CD4-positive, alpha-beta T cell (primary cell): ENCODE measurements at regions not wholly inside any gene's neighbourhood (a gene's known extent, or its start where the extent isn't known, plus 50 kb on each side); places are given as distances from the start of the nearest gene placed in this dataset.
A peak's percentile ranks its signal among the peaks of the same experiment; 100 is the strongest.
"Not testable (repeated sequence)": the region's sequence is repeated elsewhere in the genome, so short reads cannot be mapped to it uniquely, and the experiment has no call there.

Experiments used
- ATAC-seq: fragments of 200-7000 bp; cut with Tn5 transposase; one replicate; pipeline ENCODE4 v1.10.0; 2022; ENCODE audit warnings: mild to moderate bottlenecking; ENCODE audit not compliant: poor library complexity
- CTCF ChIA-PET: fragments of 350-600 bp; sonication (Branson Sonifier 250); formaldehyde crosslinking; loops from one replicate; lab custom pipeline; 2021; ENCODE audit warnings: antibody characterized with exemption, inconsistent platforms; lab: Charles Lee
- POLR2A ChIA-PET: fragments of 350-600 bp; sonication (Branson Sonifier 250); formaldehyde crosslinking; loops from one replicate; lab custom pipeline; 2021; ENCODE audit warnings: antibody characterized with exemption, inconsistent platforms; lab: Charles Lee
- DNase-seq, 14 experiments: peaks; one replicate each; pipeline ENCODE4 v3.0.0-alpha.2; 2013 to 2020; ENCODE audit warnings: mixed read lengths in 2 of 14
- H3K27ac ChIP-seq, 2 donors: one replicate each; pipeline versions ENCODE4 v1.5.1 to v1.7.0; 2013; ENCODE audit warnings: low read length in 2 of 2, low read depth in 1 of 2, mild to moderate bottlenecking in 1 of 2
- H3K27me3 ChIP-seq, 2 experiments: 1 replicate in 1 of 2; 2 replicates in 1 of 2; pipeline versions ENCODE4 v1.6.1 to v1.7.0; 2013; ENCODE audit warnings: low read length in 2 of 2, control low read depth in 1 of 2, mild to moderate bottlenecking in 1 of 2, moderate library complexity in 1 of 2; ENCODE audit not compliant: insufficient read depth in 2 of 2, control insufficient read depth in 1 of 2
- H3K36me3 ChIP-seq: one replicate; pipeline ENCODE4 v1.6.1; 2013; ENCODE audit warnings: low read length, control low read depth; ENCODE audit not compliant: insufficient read depth
- H3K4me1 ChIP-seq: one replicate; pipeline ENCODE4 v1.6.1; 2013; ENCODE audit warnings: low read length, control low read depth; ENCODE audit not compliant: insufficient read depth
- H3K4me3 ChIP-seq: one replicate; pipeline ENCODE4 v1.5.1; 2013; ENCODE audit warnings: mild to moderate bottlenecking, low read length, moderate library complexity
- H3K9me3 ChIP-seq, 2 experiments: 1 replicate in 1 of 2; 2 replicates in 1 of 2; pipeline versions ENCODE4 v1.6.1 to v1.7.0; 2013; ENCODE audit warnings: low read length in 2 of 2, mild to moderate bottlenecking in 2 of 2, control low read depth in 1 of 2, moderate library complexity in 1 of 2; ENCODE audit not compliant: control insufficient read depth in 1 of 2, insufficient read depth in 1 of 2
- H3K27ac Mint-ChIP-seq: one replicate; pipeline ENCODE4 v1.8.0; 2020; ENCODE audit warnings: mixed read lengths
- H3K27me3 Mint-ChIP-seq: one replicate; pipeline ENCODE4 v1.8.0; 2021; ENCODE audit warnings: mixed read lengths
- H3K36me3 Mint-ChIP-seq: one replicate; pipeline ENCODE4 v1.8.0; 2021; ENCODE audit warnings: low read depth, mixed read lengths
- H3K4me1 Mint-ChIP-seq: one replicate; pipeline ENCODE4 v1.8.0; 2021; ENCODE audit warnings: low read depth, mixed read lengths
- H3K4me3 Mint-ChIP-seq: one replicate; pipeline ENCODE4 v1.8.0; 2020; ENCODE audit warnings: mild to moderate bottlenecking, mixed read lengths
- H3K9me3 Mint-ChIP-seq: one replicate; pipeline ENCODE4 v1.8.0; 2020; ENCODE audit warnings: mixed read lengths
- CTCF ChIP-seq: fragments of 200-600 bp; IDR thresholded peaks from one replicate; pipeline ENCODE4 v1.8.0; 2022; ENCODE audit warnings: antibody characterized with exemption, mild to moderate bottlenecking
- intact Hi-C, 2 experiments: fragments of 100-400 bp; cut with DNase I in 1 of 2; cut with micrococcal nuclease in 1 of 2; formaldehyde crosslinking; loops; one replicate each; pipeline versions ENCODE4 v1.15.1 to v1.9.0; 2023 to 2025; cut with DNase I, micrococcal nuclease

GRCh38 chr7:24438232-24438631 is 135.0 kb upstream of the PALS2 start:
- no peak overlapping the region for H3K27ac Mint-ChIP-seq
- Histone ChIP-seq H3K4me3 (no peak overlapping the region), H3K36me3 (no peaks in the 10 kb centered on the region), H3K27ac (no peak overlapping the region), H3K4me1 (no peaks in the 10 kb centered on the region), H3K9me3 (no peaks in the 10 kb centered on the region), H3K27me3 (no peaks in the 10 kb centered on the region)
- H3K4me1 Mint-ChIP-seq = peaks cover 13% of the 10 kb centered on the region
- H3K9me3 Mint-ChIP-seq = no peaks in the 10 kb centered on the region
- no peak for ATAC-seq
- H3K4me3 Mint-ChIP-seq = no peak overlapping the region
- CTCF ChIA-PET = interaction anchor here (0.7 kb wide), 1 partner anchor 73 kb away, joined by 4 read pairs; no protein-coding TSS in a partner anchor
- POLR2A ChIA-PET = no interaction called here
- peaks cover 8% of the 10 kb centered on the region for H3K27me3 Mint-ChIP-seq
- no peak for DNase-seq
- intact Hi-C loops = no loop called here
- TF ChIP-seq CTCF = no peak
- no peaks in the 10 kb centered on the region for H3K36me3 Mint-ChIP-seq

- DNase-seq, H3K27me3 ChIP-seq, H3K36me3 Mint-ChIP-seq, H3K27ac Mint-ChIP-seq, H3K9me3 Mint-ChIP-seq, ATAC-seq, H3K27me3 Mint-ChIP-seq, POLR2A ChIA-PET, CTCF ChIA-PET, H3K4me3 ChIP-seq, H3K4me1 ChIP-seq, intact Hi-C loops, H3K27ac ChIP-seq, H3K9me3 ChIP-seq, H3K4me3 Mint-ChIP-seq, H3K36me3 ChIP-seq: not testable (repeated sequence)
- peaks cover 13% of the 10 kb centered on the region for H3K4me1 Mint-ChIP-seq
These were observed 134.1 kb upstream of the PALS2 start for GRCh38 chr7:24439104-24439503.

- Histone ChIP-seq H3K4me3 (no peak overlapping the region), H3K27ac (no peak overlapping the region), H3K27me3 (no peaks in the 10 kb centered on the region), H3K36me3 (no peaks in the 10 kb centered on the region), H3K4me1 (no peaks in the 10 kb centered on the region), H3K9me3 (no peaks in the 10 kb centered on the region)
- peaks cover 10% of the 10 kb centered on the region for H3K27me3 Mint-ChIP-seq
- H3K27ac Mint-ChIP-seq = no peak overlapping the region
- TF ChIP-seq CTCF = no peak
- H3K9me3 Mint-ChIP-seq = no peaks in the 10 kb centered on the region
- DNase-seq = no peak
- ChIA-PET CTCF (no interaction called here), POLR2A (no interaction called here)
- intact Hi-C loops = no loop called here
- no peak for ATAC-seq
- no peaks in the 10 kb centered on the region for H3K36me3 Mint-ChIP-seq
- H3K4me3 Mint-ChIP-seq = no peak overlapping the region
- H3K4me1 Mint-ChIP-seq = peaks cover 13% of the 10 kb centered on the region
These were observed 132.4 kb upstream of the PALS2 start for GRCh38 chr7:24440892-24441291.

- no peak for ATAC-seq
- H3K27me3 ChIP-seq = no peaks in the 10 kb centered on the region
- no peaks in the 10 kb centered on the region for H3K4me1 ChIP-seq
- H3K4me3 Mint-ChIP-seq = no peak overlapping the region
- H3K9me3 ChIP-seq = no peaks in the 10 kb centered on the region
- POLR2A ChIA-PET = interaction anchor here (0.6 kb wide), 1 partner anchor 77 kb away, joined by 3 read pairs; no protein-coding TSS in a partner anchor
- no peak overlapping the region for H3K4me3 ChIP-seq
- DNase-seq = peak in 1 of 14 experiments; percentile 40
- no peak for TF ChIP-seq CTCF
- no peak overlapping the region for H3K27ac Mint-ChIP-seq
- peaks cover 13% of the 10 kb centered on the region for H3K4me1 Mint-ChIP-seq
- no peaks in the 10 kb centered on the region for H3K9me3 Mint-ChIP-seq
- CTCF ChIA-PET = no interaction called here
- no peaks in the 10 kb centered on the region for H3K36me3 Mint-ChIP-seq
- H3K27ac ChIP-seq = no peak overlapping the region
- peaks cover 10% of the 10 kb centered on the region for H3K27me3 Mint-ChIP-seq
- no peaks in the 10 kb centered on the region for H3K36me3 ChIP-seq
- intact Hi-C loops = no loop called here
These were observed 131.8 kb upstream of the PALS2 start for GRCh38 chr7:24441314-24442027.
